HepG2 (cell line): ENCODE measurements at regions not wholly inside any gene's neighbourhood (a gene's known extent, or its start where the extent isn't known, plus 50 kb on each side); places are given as distances from the start of the nearest gene placed in this dataset.
"Not testable (repeated sequence)": the region's sequence is repeated elsewhere in the genome, so short reads cannot be mapped to it uniquely, and the experiment has no call there.

Experiments used
- ATAC-seq: fragments of 200-7000 bp; cut with Tn5 transposase; 3 replicates; pipeline ENCODE4 v1.9.1; 2020; ENCODE audit warnings: mild to moderate bottlenecking, moderate library complexity
- BruUV-seq: library from RNA; stranded (reverse); fragments of 400-500 nt; replicated peaks from 2 replicates; lab custom pipeline; 2021; lab: Mats Ljungman, UMichigan
- CTCF ChIA-PET: fragments of 300-600 bp; formaldehyde crosslinking; extraction: SDS; loops from one replicate; lab custom pipeline; 2021; ENCODE audit warnings: low total read pairs, inconsistent platforms, low intra/inter-chr PET ratio; lab: Yijun Ruan, JAX
- POLR2A ChIA-PET: fragments of 350-600 bp; sonication (Branson Sonifier 250); formaldehyde crosslinking; loops from one replicate; lab custom pipeline; 2020; ENCODE audit warnings: antibody characterized with exemption, inconsistent platforms; lab: Yijun Ruan, JAX
- DNase-seq: peaks from one replicate; pipeline ENCODE4 v3.0.0-alpha.2; 2015; ENCODE audit warnings: low spot score
- FAIRE-seq: peaks from 3 replicates; lab custom pipeline; 2011; peaks lifted over from hg19 to GRCh38; lab: Jason Lieb, UNC
- H2AFZ ChIP-seq: one replicate; pipeline ENCODE4 v1.6.1; 2011; ENCODE audit warnings: low read length, inconsistent platforms
- H3K27ac ChIP-seq: fragments of 300-600 bp; 3 replicates; pipeline ENCODE4 v1.8.0; 2011; ENCODE audit warnings: mixed run types, mild to moderate bottlenecking, mixed read lengths, low read length, inconsistent platforms; ENCODE audit not compliant: insufficient read depth; ENCODE audit errors: extremely low read length
- H3K27me3 ChIP-seq, 2 experiments: fragments of 200-600 bp in 1 of 2; 2 replicates in 1 of 2; 3 replicates in 1 of 2; pipeline versions ENCODE4 v1.6.0 to v1.8.0; 2011; ENCODE audit warnings: low read length in 2 of 2, mild to moderate bottlenecking in 2 of 2, moderate library complexity in 2 of 2, inconsistent platforms in 1 of 2; ENCODE audit not compliant: insufficient read depth in 2 of 2, control insufficient read depth in 1 of 2
- H3K36me3 ChIP-seq, 2 experiments: fragments of 200-600 bp in 1 of 2; replicated peaks in 1 of 2; 2 replicates in 1 of 2; 3 replicates in 1 of 2; pipeline versions ENCODE4 v1.5.1 to v1.8.0; 2011; ENCODE audit warnings: low read length in 2 of 2, inconsistent platforms in 1 of 2; ENCODE audit not compliant: insufficient read depth in 2 of 2, control insufficient read depth in 1 of 2
- H3K4me1 ChIP-seq: 2 replicates; pipeline ENCODE4 v1.5.1; 2012; ENCODE audit warnings: low read length, inconsistent platforms; ENCODE audit not compliant: insufficient read depth
- H3K4me2 ChIP-seq: 2 replicates; pipeline ENCODE4 v1.6.0; 2011; ENCODE audit warnings: low read depth, low read length, inconsistent platforms
- H3K4me3 ChIP-seq, 3 experiments: fragments of 200-600 bp in 1 of 3; sonication (generic), shearing (Covaris generic) in 1 of 3; replicated peaks in 1 of 3; 2 replicates each; pipeline ENCODE4 v1.5.1; 2011 to 2016; ENCODE audit warnings: low read length in 3 of 3, inconsistent platforms in 2 of 3, low read depth in 2 of 3, mild to moderate bottlenecking in 2 of 3, control low read depth in 1 of 3, mixed read lengths in 1 of 3; ENCODE audit not compliant: insufficient read depth in 1 of 3
- H3K79me2 ChIP-seq: one replicate; pipeline ENCODE4 v1.6.1; 2011; ENCODE audit warnings: low read length, inconsistent platforms; ENCODE audit not compliant: insufficient read depth
- H3K9ac ChIP-seq: 2 replicates; pipeline ENCODE4 v1.6.0; 2011; ENCODE audit warnings: mild to moderate bottlenecking, low read depth, low read length, inconsistent platforms; ENCODE audit not compliant: insufficient read depth
- H3K9me3 ChIP-seq: 2 replicates; pipeline ENCODE4 v1.5.1; 2012; ENCODE audit warnings: mild to moderate bottlenecking, low read length
- H4K20me1 ChIP-seq: 2 replicates; pipeline ENCODE4 v1.6.0; 2011; ENCODE audit warnings: inconsistent platforms, mild to moderate bottlenecking, low read length, moderate library complexity; ENCODE audit not compliant: insufficient read depth
- WGBS: methylation state at CpG from one replicate; pipeline ENCODE4 v1.1.6; 2017; ENCODE audit warnings: low lambda C conversion rate; 5-methylcytosine and 5-hydroxymethylcytosine counted together
- in situ Hi-C: cut with HindIII; loops from 2 replicates; pipeline ENCODE4 v1.10.0; 2017; ENCODE audit warnings: low pct_unique_long_range_greater_than_20kb; ENCODE audit not compliant: extremely low pct_ligation_motif_present
- intact Hi-C: fragments of 100-400 bp; cut with micrococcal nuclease; formaldehyde crosslinking; loops from one replicate; pipeline ENCODE4 v1.10.0; 2022; ENCODE audit not compliant: unreplicated experiment

GRCh38 chr7:32741853-32742476 lies 149.6 kb downstream of the KBTBD2 start:
- H3K27me3 ChIP-seq, ATAC-seq, CTCF ChIA-PET, H3K36me3 ChIP-seq, H3K27ac ChIP-seq, H3K4me2 ChIP-seq, H4K20me1 ChIP-seq, H3K9ac ChIP-seq, H2AFZ ChIP-seq, DNase-seq, intact Hi-C loops, in situ Hi-C loops, BruUV-seq, FAIRE-seq, H3K4me3 ChIP-seq, H3K9me3 ChIP-seq, H3K4me1 ChIP-seq, H3K79me2 ChIP-seq, POLR2A ChIA-PET: not testable (repeated sequence)
- 84% methylated on average over 4 of the region's 4 CpGs for WGBS

- H3K36me3 ChIP-seq, ATAC-seq, H3K27ac ChIP-seq, H3K9ac ChIP-seq, H3K79me2 ChIP-seq, DNase-seq, H3K9me3 ChIP-seq, FAIRE-seq, in situ Hi-C loops, BruUV-seq, H3K4me2 ChIP-seq, intact Hi-C loops, H2AFZ ChIP-seq, H3K4me3 ChIP-seq, H3K27me3 ChIP-seq, H4K20me1 ChIP-seq, POLR2A ChIA-PET, H3K4me1 ChIP-seq, CTCF ChIA-PET: not testable (repeated sequence)
- WGBS, result 87% methylated on average over 1 of the region's 1 CpG
These were observed 151.8 kb downstream of the KBTBD2 start for GRCh38 chr7:32739749-32740148.

GRCh38 chr7:32738390-32738789 lies 153.2 kb downstream of the KBTBD2 start:
- WGBS, result 97% methylated on average over 3 of the region's 3 CpGs
- BruUV-seq, H3K9ac ChIP-seq, FAIRE-seq, H3K79me2 ChIP-seq, intact Hi-C loops, H3K4me2 ChIP-seq, DNase-seq, H3K36me3 ChIP-seq, H3K9me3 ChIP-seq, H3K27ac ChIP-seq, in situ Hi-C loops, H4K20me1 ChIP-seq, H3K27me3 ChIP-seq, H2AFZ ChIP-seq, POLR2A ChIA-PET, H3K4me1 ChIP-seq, ATAC-seq, H3K4me3 ChIP-seq, CTCF ChIA-PET: not testable (repeated sequence)

GRCh38 chr7:32732767-32733166 lies 158.8 kb downstream of the KBTBD2 start:
- FAIRE-seq, POLR2A ChIA-PET: not testable (repeated sequence)

More at GRCh38 chr7:32732767-32733166, 158.8 kb downstream of the KBTBD2 start:
- H3K4me3 ChIP-seq, BruUV-seq, CTCF ChIA-PET, H2AFZ ChIP-seq, H3K36me3 ChIP-seq, H3K27ac ChIP-seq, H3K4me1 ChIP-seq, H3K27me3 ChIP-seq, H3K4me2 ChIP-seq, DNase-seq, H3K9me3 ChIP-seq, intact Hi-C loops, in situ Hi-C loops, ATAC-seq, H3K9ac ChIP-seq, H4K20me1 ChIP-seq: not testable (repeated sequence)
- WGBS, result 84% methylated on average over 4 of the region's 4 CpGs
- peaks cover 30% of the 10 kb centered on the region for H3K79me2 ChIP-seq
